PC-3 (cell line): ENCODE measurements at regions not wholly inside any gene's neighbourhood (a gene's known extent, or its start where the extent isn't known, plus 50 kb on each side); places are given as distances from the start of the nearest gene placed in this dataset.

Experiments used
- ATAC-seq: fragments of 200-7000 bp; cut with Tn5 transposase; 2 replicates; pipeline ENCODE4 v1.9.1; 2020; ENCODE audit warnings: mild to moderate bottlenecking, moderate library complexity
- BruUV-seq: library from RNA; stranded (reverse); fragments of 400-500 nt; replicated peaks from 2 replicates; lab custom pipeline; 2021; lab: Mats Ljungman, UMichigan
- CTCF ChIA-PET: fragments of 300-600 bp; sonication (Branson Sonifier 250); formaldehyde crosslinking; loops from one replicate; lab custom pipeline; 2022; ENCODE audit warnings: antibody characterized with exemption; lab: Charles Lee
- POLR2A ChIA-PET: fragments of 300-600 bp; sonication (Branson Sonifier 250); formaldehyde crosslinking; loops from one replicate; lab custom pipeline; 2022; ENCODE audit warnings: antibody characterized with exemption; ENCODE audit not compliant: unreplicated experiment; lab: Charles Lee
- DNase-seq: peaks from one replicate; pipeline ENCODE4 v3.0.0-alpha.2; 2015
- H2AFZ ChIP-seq: fragments of 300-600 bp; sonication (generic); 2 replicates; pipeline ENCODE4 v1.6.0; 2016; ENCODE audit warnings: antibody characterized with exemption, low read length
- H3F3A ChIP-seq: fragments of 300-600 bp; sonication (generic); one replicate; pipeline ENCODE4 v1.6.0; 2017; ENCODE audit warnings: antibody characterized with exemption, low read length, control low read depth, mild to moderate bottlenecking; ENCODE audit not compliant: unreplicated experiment
- H3K27ac ChIP-seq: fragments of 300-600 bp; sonication (generic); 2 replicates; pipeline ENCODE4 v1.5.1; 2016; ENCODE audit warnings: mild to moderate bottlenecking, low read length
- H3K27me3 ChIP-seq: fragments of 300-600 bp; sonication (generic); 2 replicates; pipeline ENCODE4 v1.6.1; 2016; ENCODE audit warnings: low read length, mixed read lengths
- H3K36me3 ChIP-seq: fragments of 300-600 bp; sonication (generic); 2 replicates; pipeline ENCODE4 v1.6.1; 2016; ENCODE audit warnings: low read depth, mixed run types, low read length, mixed read lengths
- H3K4me1 ChIP-seq: fragments of 300-600 bp; sonication (generic); 2 replicates; pipeline ENCODE4 v1.5.1; 2016; ENCODE audit warnings: low read length; ENCODE audit not compliant: insufficient read depth
- H3K4me2 ChIP-seq: fragments of 300-600 bp; sonication (generic); 2 replicates; pipeline ENCODE4 v1.6.0; 2016; ENCODE audit warnings: low read length
- H3K4me3 ChIP-seq: fragments of 300-600 bp; sonication (generic); 2 replicates; pipeline ENCODE4 v1.5.1; 2016; ENCODE audit warnings: mild to moderate bottlenecking, low read length, mixed read lengths
- H3K79me2 ChIP-seq: fragments of 300-600 bp; sonication (generic); 2 replicates; pipeline ENCODE4 v1.6.1; 2017; ENCODE audit warnings: low read length, mixed read lengths
- H3K9ac ChIP-seq: fragments of 300-600 bp; sonication (generic); 2 replicates; pipeline ENCODE4 v1.6.0; 2016; ENCODE audit warnings: mild to moderate bottlenecking, low read length
- H3K9me2 ChIP-seq: fragments of 300-600 bp; sonication (generic); replicated peaks from 2 replicates; pipeline ENCODE4 v1.6.1; 2016; ENCODE audit warnings: mixed run types, low read length, mixed read lengths
- H3K9me3 ChIP-seq: fragments of 300-600 bp; sonication (generic); 2 replicates; pipeline ENCODE4 v1.6.1; 2016; ENCODE audit warnings: low read length, mixed read lengths
- H4K20me1 ChIP-seq: fragments of 300-600 bp; sonication (generic); 2 replicates; pipeline ENCODE4 v1.6.1; 2016; ENCODE audit warnings: low read length, mixed read lengths
- EZH2 ChIP-seq: fragments of 300-600 bp; sonication (generic); IDR thresholded peaks from one replicate; pipeline ENCODE4 v1.6.1; 2017; ENCODE audit warnings: antibody characterized with exemption, mild to moderate bottlenecking, low read length; ENCODE audit not compliant: unreplicated experiment
- EZH2phosphoT487 ChIP-seq: fragments of 300-600 bp; sonication (generic); IDR thresholded peaks from 2 replicates; pipeline ENCODE4 v1.6.1; 2018; ENCODE audit warnings: mild to moderate bottlenecking, antibody characterized with exemption, low read length, borderline replicate concordance
- intact Hi-C: fragments of 100-400 bp; cut with micrococcal nuclease; formaldehyde crosslinking; loops from 2 replicates; pipeline ENCODE4 v1.9.0; 2023
- TF ChIP-seq, protein P1 (sequence below): fragments of 300-600 bp; sonication (generic); conservative IDR thresholded peaks from 2 replicates; pipeline ENCODE4 v1.5.1; 2017; ENCODE audit warnings: antibody characterized with exemption, low read depth, mild to moderate bottlenecking, low read length

DNA sequence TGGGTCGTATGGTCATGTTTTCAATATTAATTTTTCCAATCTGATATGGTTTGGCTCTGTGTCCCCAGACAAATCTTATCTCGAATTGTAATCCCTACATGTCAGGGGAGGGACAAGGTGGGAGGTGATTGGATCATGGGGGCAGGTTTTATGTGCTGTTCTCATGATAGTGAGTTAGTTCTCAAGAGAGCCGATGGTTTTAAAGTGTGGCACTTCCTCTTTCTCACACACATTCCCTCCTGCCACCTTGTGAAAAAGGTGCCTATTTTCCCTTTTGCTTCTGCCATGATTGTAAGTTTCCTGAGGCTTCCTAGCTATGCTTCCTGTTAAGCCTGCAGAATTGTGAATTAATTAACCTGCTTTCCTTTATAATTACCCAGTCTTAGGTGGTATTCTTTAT, 309.1 kb upstream of the GRIN3A start:
- Histone ChIP-seq H2AFZ (no peak overlapping the region), H3K27ac (no peak overlapping the region), H3K9me3 (peaks cover 4% of the 10 kb centered on the region; the same call in 1 of the 2 replicates), H3K4me1 (no peaks in the 10 kb centered on the region), H3K36me3 (no peaks in the 10 kb centered on the region), H3K9me2 (no peaks in the 10 kb centered on the region), H4K20me1 (no peaks in the 10 kb centered on the region), H3F3A (no peaks in the 10 kb centered on the region), H3K4me2 (no peak overlapping the region), H3K27me3 (no peaks in the 10 kb centered on the region), H3K4me3 (no peak overlapping the region), H3K9ac (no peak overlapping the region), H3K79me2 (no peaks in the 10 kb centered on the region)
- intact Hi-C loops, result no loop called here
- CTCF ChIA-PET, result no interaction called here
- ATAC-seq, result no peak
- TF ChIP-seq EZH2phosphoT487 (no peak), EZH2 (no peak)
- TF ChIP-seq, protein P1, sequence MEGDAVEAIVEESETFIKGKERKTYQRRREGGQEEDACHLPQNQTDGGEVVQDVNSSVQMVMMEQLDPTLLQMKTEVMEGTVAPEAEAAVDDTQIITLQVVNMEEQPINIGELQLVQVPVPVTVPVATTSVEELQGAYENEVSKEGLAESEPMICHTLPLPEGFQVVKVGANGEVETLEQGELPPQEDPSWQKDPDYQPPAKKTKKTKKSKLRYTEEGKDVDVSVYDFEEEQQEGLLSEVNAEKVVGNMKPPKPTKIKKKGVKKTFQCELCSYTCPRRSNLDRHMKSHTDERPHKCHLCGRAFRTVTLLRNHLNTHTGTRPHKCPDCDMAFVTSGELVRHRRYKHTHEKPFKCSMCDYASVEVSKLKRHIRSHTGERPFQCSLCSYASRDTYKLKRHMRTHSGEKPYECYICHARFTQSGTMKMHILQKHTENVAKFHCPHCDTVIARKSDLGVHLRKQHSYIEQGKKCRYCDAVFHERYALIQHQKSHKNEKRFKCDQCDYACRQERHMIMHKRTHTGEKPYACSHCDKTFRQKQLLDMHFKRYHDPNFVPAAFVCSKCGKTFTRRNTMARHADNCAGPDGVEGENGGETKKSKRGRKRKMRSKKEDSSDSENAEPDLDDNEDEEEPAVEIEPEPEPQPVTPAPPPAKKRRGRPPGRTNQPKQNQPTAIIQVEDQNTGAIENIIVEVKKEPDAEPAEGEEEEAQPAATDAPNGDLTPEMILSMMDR, result no peak
- no TSS peak for BruUV-seq
- POLR2A ChIA-PET, result no interaction called here
- DNase-seq, result no peak

DNA sequence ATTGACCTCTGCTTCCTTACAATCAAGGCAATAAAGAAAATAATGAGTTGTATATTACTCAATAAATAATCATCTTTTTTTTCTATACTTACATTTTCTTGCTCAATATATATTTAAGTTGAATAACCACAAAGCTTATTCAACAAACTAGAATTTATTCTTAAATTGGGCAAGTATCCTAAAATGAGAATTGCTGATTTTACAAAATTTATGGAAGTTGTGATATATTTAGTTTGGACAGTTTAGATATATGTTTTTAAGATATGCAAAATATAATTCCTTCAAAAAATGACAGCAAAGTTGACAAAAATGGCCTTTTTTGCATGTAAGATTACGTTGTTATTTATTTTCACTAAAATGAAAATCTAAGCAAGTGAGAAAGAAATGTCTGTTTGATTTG, 305.7 kb upstream of the GRIN3A start:
- BruUV-seq, result no TSS peak
- no peaks in the 10 kb centered on the region for H3K27me3 ChIP-seq
- ATAC-seq (no peak), DNase-seq (no peak)
- no peak overlapping the region for H3K9ac ChIP-seq
- H3K79me2 ChIP-seq, result no peaks in the 10 kb centered on the region
- H3K36me3 ChIP-seq, result no peaks in the 10 kb centered on the region
- intact Hi-C loops, result no loop called here
- CTCF ChIA-PET, result no interaction called here
- no peaks in the 10 kb centered on the region for H3K4me1 ChIP-seq
- no peak for TF ChIP-seq EZH2phosphoT487
- TF ChIP-seq, protein P1, result no peak
- no peak for TF ChIP-seq EZH2
- H3F3A ChIP-seq, result no peaks in the 10 kb centered on the region
- no peaks in the 10 kb centered on the region for H3K9me3 ChIP-seq
- no peaks in the 10 kb centered on the region for H3K9me2 ChIP-seq
- H4K20me1 ChIP-seq, result no peaks in the 10 kb centered on the region
- no peak overlapping the region for H3K4me2 ChIP-seq
- H3K4me3 ChIP-seq, result no peak overlapping the region
- H2AFZ ChIP-seq, result no peak overlapping the region
- POLR2A ChIA-PET, result no interaction called here
- H3K27ac ChIP-seq, result no peak overlapping the region

DNA sequence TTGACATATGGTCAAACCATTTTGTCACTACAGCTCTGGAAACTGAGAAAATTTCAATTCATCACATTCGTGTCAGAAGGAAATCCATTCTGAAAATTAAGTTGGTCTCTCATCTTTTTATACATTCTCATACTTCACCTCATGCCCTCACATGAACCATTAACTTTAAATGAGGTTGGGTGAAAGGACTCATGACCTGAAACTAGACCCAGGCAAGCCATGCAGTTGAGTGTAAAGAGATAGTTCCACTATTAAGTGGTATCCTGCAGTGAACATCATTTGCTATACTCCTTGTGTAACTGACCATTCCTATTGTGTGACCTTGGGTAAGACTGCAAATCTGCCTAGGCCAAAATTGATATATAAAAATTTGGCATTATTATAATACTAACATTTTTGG, 299.6 kb upstream of the GRIN3A start:
- no TSS peak for BruUV-seq
- no peak for TF ChIP-seq EZH2phosphoT487
- TF ChIP-seq, protein P1, result no peak
- no peak for TF ChIP-seq EZH2

More for the DNA sequence above, 299.6 kb upstream of the GRIN3A start:
- ChIA-PET CTCF (no interaction called here), POLR2A (no interaction called here)
- DNase-seq (no peak), ATAC-seq (no peak)
- Histone ChIP-seq H3K27ac (no peak overlapping the region), H3K9ac (no peak overlapping the region), H3K27me3 (no peaks in the 10 kb centered on the region), H3K36me3 (no peaks in the 10 kb centered on the region), H3K9me2 (no peaks in the 10 kb centered on the region), H3K79me2 (no peaks in the 10 kb centered on the region), H3K4me3 (no peak overlapping the region), H4K20me1 (no peaks in the 10 kb centered on the region), H3K4me2 (no peak overlapping the region), H3K9me3 (no peaks in the 10 kb centered on the region), H2AFZ (no peak overlapping the region), H3F3A (no peaks in the 10 kb centered on the region), H3K4me1 (no peaks in the 10 kb centered on the region)
- intact Hi-C loops, result no loop called here
